ENCODE measurements at regions not wholly inside any gene's neighbourhood (a gene's known extent, or its start where the extent isn't known, plus 50 kb on each side); places are given as distances from the start of the nearest gene placed in this dataset.

GRCh38 chr3:99579246-99579645 is 59.1 kb upstream of the COL8A1 start:
- no peak for TF ChIP-seq CTCF (IDR thresholded peaks at IDR 0.05)
- TF ChIP-seq POLR2A (IDR thresholded peaks at IDR 0.05): no peak

Data from esophagus squamous epithelium (tissue), 4 donors.